ENCODE measurements at regions not wholly inside any gene's neighbourhood (a gene's known extent, or its start where the extent isn't known, plus 50 kb on each side); places are given as distances from the start of the nearest gene placed in this dataset.

DNA sequence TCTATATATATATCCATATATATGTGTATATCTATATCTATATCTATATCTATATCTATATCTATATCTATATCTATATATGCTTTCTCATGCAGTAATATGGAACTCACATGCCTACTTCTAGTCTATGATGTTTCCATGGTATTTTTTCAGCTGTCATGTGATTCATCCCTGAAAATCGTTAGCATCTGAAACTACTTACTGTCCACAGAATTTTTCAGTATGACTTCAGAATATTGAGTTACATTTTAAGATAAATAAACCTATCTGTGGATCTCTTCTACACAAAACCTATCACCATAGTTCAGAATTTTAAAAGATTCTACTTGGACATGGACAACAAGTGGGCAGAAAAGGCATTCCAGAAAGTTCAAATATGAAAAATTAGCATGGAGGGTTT is 855.1 kb upstream of the INTU start:
- no peak for DNase-seq (ENCODE audit: low spot score in 2 of 2)
- no peak overlapping the region for H3K4me3 ChIP-seq (ENCODE audit: low read depth, poor library complexity, severe bottlenecking)
- intact Hi-C loops (cut with DNase I; ENCODE audit: low total_unique reads) = no loop called here
- 32 to 43% methylated on average over 1 of the region's 1 CpG for WGBS, 2 donors
- TF ChIP-seq, protein P1, sequence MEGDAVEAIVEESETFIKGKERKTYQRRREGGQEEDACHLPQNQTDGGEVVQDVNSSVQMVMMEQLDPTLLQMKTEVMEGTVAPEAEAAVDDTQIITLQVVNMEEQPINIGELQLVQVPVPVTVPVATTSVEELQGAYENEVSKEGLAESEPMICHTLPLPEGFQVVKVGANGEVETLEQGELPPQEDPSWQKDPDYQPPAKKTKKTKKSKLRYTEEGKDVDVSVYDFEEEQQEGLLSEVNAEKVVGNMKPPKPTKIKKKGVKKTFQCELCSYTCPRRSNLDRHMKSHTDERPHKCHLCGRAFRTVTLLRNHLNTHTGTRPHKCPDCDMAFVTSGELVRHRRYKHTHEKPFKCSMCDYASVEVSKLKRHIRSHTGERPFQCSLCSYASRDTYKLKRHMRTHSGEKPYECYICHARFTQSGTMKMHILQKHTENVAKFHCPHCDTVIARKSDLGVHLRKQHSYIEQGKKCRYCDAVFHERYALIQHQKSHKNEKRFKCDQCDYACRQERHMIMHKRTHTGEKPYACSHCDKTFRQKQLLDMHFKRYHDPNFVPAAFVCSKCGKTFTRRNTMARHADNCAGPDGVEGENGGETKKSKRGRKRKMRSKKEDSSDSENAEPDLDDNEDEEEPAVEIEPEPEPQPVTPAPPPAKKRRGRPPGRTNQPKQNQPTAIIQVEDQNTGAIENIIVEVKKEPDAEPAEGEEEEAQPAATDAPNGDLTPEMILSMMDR (IDR thresholded peaks at IDR 0.05) = no peak
- no peak for TF ChIP-seq POLR2A (IDR thresholded peaks at IDR 0.05)

DNA sequence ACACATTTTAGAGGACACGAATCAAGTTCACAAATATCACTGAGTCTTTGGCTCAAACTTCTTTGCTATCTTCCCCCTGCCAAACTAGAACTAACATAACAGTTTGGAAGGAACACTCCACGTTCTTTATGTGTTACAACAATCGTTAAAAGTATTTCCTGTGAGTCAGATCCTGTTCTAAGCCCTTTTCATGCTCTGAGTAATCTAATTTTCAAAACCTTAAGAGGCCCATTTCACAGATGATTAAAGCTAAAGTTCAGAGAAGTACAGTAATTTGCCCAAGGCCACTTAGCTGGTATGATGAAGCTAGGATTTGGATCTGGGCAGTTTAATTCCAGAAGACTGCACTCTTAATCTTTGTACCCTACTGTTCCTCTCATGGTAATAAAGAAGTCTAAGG is 854.4 kb upstream of the INTU start:
- intact Hi-C loops (cut with DNase I; ENCODE audit: low total_unique reads) = no loop called here
- WGBS, 2 donors = 20 to 26% methylated on average over 3 of the region's 3 CpGs
- no peak for TF ChIP-seq POLR2A (IDR thresholded peaks at IDR 0.05)
- TF ChIP-seq, protein P1 (IDR thresholded peaks at IDR 0.05) = no peak
- no peak for DNase-seq (ENCODE audit: low spot score in 2 of 2)
- no peak overlapping the region for H3K4me3 ChIP-seq (ENCODE audit: low read depth, poor library complexity, severe bottlenecking)

DNA sequence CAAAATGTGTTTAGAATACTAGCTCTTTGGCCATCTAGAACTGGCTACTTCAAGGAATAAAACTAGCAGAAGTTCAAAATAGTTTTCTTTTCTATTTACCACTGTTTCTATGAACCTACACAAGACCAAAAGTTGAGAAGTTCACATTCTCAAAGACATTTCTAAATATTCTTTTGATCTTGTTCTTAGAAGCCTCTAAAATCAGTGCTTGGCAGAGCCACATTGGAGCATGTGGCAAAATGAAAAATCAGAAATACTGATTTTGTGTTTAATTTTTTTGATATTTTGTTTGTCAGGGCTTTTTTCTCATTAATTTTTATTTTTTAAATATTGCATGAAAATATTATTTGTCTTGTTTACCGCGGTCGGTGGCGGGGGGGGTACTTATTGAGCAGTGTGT is 853.8 kb upstream of the INTU start:
- H3K4me3 ChIP-seq (ENCODE audit: low read depth, poor library complexity, severe bottlenecking) = no peak overlapping the region
- intact Hi-C loops (cut with DNase I; ENCODE audit: low total_unique reads) = no loop called here
- 64 to 82% methylated on average over 4 of the region's 4 CpGs for WGBS, 2 donors
- TF ChIP-seq POLR2A (IDR thresholded peaks at IDR 0.05) = no peak
- TF ChIP-seq, protein P1 (IDR thresholded peaks at IDR 0.05) = no peak
- DNase-seq (ENCODE audit: low spot score in 2 of 2) = no peak

DNA sequence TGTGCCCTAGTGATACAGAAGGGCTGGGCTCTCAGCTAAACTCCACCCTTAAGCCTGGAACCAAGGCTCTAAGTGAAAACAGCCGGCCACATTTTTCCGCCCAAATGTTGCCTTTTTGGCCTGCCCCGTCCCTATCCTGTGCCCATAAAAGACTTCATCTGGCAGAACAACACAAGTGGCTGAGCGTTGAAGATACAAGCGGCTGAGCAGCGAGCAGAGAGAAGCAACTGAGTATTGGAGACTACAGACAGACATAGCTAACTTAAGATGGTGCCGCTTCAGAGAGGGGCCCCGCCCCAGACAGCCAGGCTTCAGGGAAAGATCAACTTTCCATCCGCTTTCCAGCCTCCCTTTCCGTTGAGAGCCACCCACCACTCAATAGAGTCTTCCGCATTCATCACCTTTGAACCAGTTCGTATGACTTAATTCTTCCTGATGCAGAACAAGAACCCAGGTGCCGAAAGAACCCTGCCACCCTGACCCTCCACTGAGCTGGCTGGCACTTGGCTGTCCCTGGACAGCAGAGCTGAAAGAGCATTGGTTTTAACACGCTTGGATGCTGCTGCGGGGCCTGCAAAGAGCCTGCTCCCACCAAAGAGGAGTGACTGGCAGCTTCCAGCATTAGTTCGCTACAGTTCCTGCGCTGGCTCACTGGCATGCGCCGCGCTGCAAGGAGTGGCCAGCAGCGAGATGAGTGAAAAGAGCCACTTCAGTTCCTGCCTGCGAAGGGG is 853.2 kb upstream of the INTU start:
- H3K4me3 ChIP-seq (ENCODE audit: low read depth, poor library complexity, severe bottlenecking) = no peak overlapping the region
- TF ChIP-seq, protein P1 (IDR thresholded peaks at IDR 0.05) = no peak
- peak in 1 of 2 donors; percentile 21 for DNase-seq (ENCODE audit: low spot score in 2 of 2)
- intact Hi-C loops (cut with DNase I; ENCODE audit: low total_unique reads) = no loop called here
- 68 to 77% methylated on average over 22 of the region's 22 CpGs for WGBS, 2 donors

DNA sequence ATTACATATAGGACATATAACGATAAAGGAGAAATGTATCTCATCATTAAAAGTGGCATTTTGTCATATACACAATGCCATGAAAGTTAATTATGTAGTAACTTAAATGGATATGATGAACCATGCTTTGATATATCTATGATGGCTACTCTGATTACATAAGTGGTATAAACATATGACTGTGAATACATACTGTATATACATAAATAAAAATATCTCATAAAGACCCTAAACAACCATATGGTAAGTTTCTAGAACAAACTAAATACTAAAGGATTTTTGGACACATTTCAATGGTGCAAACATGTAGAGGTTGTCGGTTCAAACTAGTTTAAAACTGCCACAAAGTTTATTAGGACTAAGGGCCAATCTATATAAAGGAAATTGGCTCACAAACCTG is 849.6 kb upstream of the INTU start:
- TF ChIP-seq, protein P1 (IDR thresholded peaks at IDR 0.05) = no peak
- TF ChIP-seq POLR2A (IDR thresholded peaks at IDR 0.05) = no peak
- DNase-seq (ENCODE audit: low spot score in 2 of 2) = no peak
- WGBS, 2 donors = 83 to 89% methylated on average over 2 of the region's 2 CpGs

More for the DNA sequence above, 849.6 kb upstream of the INTU start:
- intact Hi-C loops (cut with DNase I; ENCODE audit: low total_unique reads) = no loop called here
- no peak overlapping the region for H3K4me3 ChIP-seq (ENCODE audit: low read depth, poor library complexity, severe bottlenecking)

Data from lower leg skin (tissue), 4 donors.